Cardiac muscle cell (in vitro differentiated cells and primary cell): ENCODE measurements at regions not wholly inside any gene's neighbourhood (a gene's known extent, or its start where the extent isn't known, plus 50 kb on each side); places are given as distances from the start of the nearest gene placed in this dataset.
"Not testable (repeated sequence)": the region's sequence is repeated elsewhere in the genome, so short reads cannot be mapped to it uniquely, and the experiment has no call there.

ENCODE experiments used
- DNase-seq, 2 donors: peaks; one replicate each; pipeline versions ENCODE4 v3.0.0 to v3.0.0-alpha.2; 2010 to 2017; ENCODE audit warnings: low read depth in 1 of 2, low spot score in 1 of 2
- H3K27ac ChIP-seq: fragments of 200-600 bp; sonication (generic); 2 replicates; pipeline ENCODE4 v1.5.1; 2016
- H3K27me3 ChIP-seq: fragments of 200-600 bp; sonication (generic); 2 replicates; pipeline ENCODE4 v1.6.0; 2016; ENCODE audit warnings: control low read depth
- H3K36me3 ChIP-seq: fragments of 200-600 bp; sonication (generic); 2 replicates; pipeline ENCODE4 v1.5.1; 2016; ENCODE audit warnings: control low read depth
- H3K4me1 ChIP-seq: fragments of 200-600 bp; sonication (generic); 2 replicates; pipeline ENCODE4 v1.8.1; 2017; ENCODE audit warnings: low read depth, mild to moderate bottlenecking, mixed run types
- H3K4me3 ChIP-seq: fragments of 200-600 bp; sonication (generic); 2 replicates; pipeline ENCODE4 v1.5.1; 2016; ENCODE audit warnings: mild to moderate bottlenecking
- H3K9me3 ChIP-seq: fragments of 200-600 bp; sonication (generic); 2 replicates; pipeline ENCODE4 v1.5.1; 2017; ENCODE audit warnings: low read depth, mild to moderate bottlenecking, control low read depth
- TF ChIP-seq, protein P1 (sequence below): IDR thresholded peaks from 2 replicates; pipeline ENCODE4 v1.5.1; 2012; ENCODE audit warnings: low read depth, mild to moderate bottlenecking, low read length

DNA sequence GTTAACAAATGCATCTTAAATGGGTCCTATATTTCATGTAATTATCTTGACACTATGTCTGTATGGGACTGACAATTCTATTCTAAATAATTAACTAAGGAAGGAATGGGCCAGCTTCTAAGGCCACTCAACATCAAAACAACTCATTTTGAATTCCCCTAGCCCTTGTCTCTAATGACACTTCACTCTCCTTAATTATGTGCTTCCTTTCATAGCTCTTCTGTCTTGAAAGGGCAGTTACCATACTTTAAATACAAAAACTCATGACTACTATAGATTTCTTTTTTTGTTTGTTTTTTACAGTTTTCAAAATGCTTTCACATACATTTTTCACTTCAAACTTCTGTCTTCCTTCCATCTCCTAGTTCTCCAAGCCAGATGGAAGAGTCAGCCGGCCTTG is 126.1 kb upstream of the CHODL start:
- no peaks in the 10 kb centered on the region for H3K4me1 ChIP-seq
- H3K27me3 ChIP-seq: no peaks in the 10 kb centered on the region
- no peaks in the 10 kb centered on the region for H3K36me3 ChIP-seq
- no peak overlapping the region for H3K27ac ChIP-seq
- no peaks in the 10 kb centered on the region for H3K9me3 ChIP-seq
- H3K4me3 ChIP-seq: no peak overlapping the region
- DNase-seq: no peak
- TF ChIP-seq, protein P1, sequence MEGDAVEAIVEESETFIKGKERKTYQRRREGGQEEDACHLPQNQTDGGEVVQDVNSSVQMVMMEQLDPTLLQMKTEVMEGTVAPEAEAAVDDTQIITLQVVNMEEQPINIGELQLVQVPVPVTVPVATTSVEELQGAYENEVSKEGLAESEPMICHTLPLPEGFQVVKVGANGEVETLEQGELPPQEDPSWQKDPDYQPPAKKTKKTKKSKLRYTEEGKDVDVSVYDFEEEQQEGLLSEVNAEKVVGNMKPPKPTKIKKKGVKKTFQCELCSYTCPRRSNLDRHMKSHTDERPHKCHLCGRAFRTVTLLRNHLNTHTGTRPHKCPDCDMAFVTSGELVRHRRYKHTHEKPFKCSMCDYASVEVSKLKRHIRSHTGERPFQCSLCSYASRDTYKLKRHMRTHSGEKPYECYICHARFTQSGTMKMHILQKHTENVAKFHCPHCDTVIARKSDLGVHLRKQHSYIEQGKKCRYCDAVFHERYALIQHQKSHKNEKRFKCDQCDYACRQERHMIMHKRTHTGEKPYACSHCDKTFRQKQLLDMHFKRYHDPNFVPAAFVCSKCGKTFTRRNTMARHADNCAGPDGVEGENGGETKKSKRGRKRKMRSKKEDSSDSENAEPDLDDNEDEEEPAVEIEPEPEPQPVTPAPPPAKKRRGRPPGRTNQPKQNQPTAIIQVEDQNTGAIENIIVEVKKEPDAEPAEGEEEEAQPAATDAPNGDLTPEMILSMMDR: no peak

DNA sequence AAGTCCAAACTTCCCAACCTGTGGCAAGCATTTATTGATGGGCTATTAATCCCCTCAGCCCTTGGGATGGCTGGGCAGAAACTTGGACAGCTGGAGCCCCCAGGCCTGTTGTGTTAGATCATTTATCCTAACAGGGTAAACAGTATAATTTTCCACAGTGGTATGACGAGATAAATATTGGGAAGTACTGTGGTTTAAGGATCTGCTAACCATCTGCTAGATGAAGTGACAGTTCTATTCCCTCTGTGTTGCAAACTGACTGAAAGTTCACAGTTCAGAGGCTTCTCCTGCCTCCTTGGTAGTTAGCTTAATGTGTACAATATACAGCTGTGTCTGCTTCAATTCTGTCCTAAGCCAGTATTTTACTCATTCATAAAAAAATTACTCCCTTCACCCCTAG is 127.5 kb upstream of the CHODL start:
- no peaks in the 10 kb centered on the region for H3K4me1 ChIP-seq
- no peak overlapping the region for H3K27ac ChIP-seq
- H3K4me3 ChIP-seq: no peak overlapping the region
- H3K9me3 ChIP-seq: no peaks in the 10 kb centered on the region
- no peaks in the 10 kb centered on the region for H3K36me3 ChIP-seq
- TF ChIP-seq, protein P1: no peak
- no peaks in the 10 kb centered on the region for H3K27me3 ChIP-seq
- no peak for DNase-seq

DNA sequence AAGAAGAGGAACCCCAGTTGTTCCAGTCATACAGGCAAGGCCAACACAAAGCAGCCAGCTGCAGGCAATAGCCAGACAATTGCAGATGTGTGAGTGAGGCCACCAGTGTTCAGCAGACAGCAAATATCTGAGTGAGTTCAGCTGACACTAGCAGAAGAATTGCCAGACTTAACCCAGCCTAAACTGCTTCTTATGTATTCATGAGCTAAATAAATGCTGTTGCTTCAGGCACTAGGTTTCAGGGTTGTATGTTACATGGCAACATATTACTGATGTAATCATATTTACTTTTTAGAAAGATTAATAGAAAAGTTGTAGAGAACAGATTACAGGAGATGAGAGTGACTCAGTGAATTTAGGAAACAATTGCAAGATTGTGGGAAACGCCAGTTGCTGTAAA is 129.8 kb upstream of the CHODL start:
- no peak for DNase-seq
- Histone ChIP-seq H3K4me3 (no peak overlapping the region), H3K27ac (no peak overlapping the region), H3K9me3 (no peaks in the 10 kb centered on the region), H3K36me3 (no peaks in the 10 kb centered on the region), H3K4me1 (no peaks in the 10 kb centered on the region), H3K27me3 (no peaks in the 10 kb centered on the region)
- TF ChIP-seq, protein P1: no peak

DNA sequence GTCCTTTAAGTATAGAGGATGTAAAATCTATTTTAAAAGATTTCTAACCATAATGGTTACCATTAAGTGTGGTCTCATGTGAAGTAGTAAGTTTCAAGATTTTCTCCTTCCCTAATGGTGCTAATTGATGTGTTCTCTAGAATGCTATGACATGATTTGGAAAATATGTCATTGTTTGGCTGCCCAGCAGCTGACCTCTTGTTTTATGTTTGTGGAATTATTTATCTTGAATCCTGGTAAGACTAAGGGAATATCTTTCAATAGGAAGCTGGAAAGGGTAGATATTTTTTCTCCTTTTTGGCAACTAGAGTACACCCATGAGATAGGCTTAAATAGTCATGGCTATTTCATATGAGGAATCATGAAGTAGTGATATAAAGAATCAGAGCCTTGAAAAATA is 139.8 kb upstream of the CHODL start:
- Histone ChIP-seq H3K36me3 (no peaks in the 10 kb centered on the region), H3K27me3 (no peaks in the 10 kb centered on the region), H3K9me3 (no peaks in the 10 kb centered on the region), H3K27ac (no peak overlapping the region), H3K4me3 (no peak overlapping the region), H3K4me1 (no peaks in the 10 kb centered on the region)
- DNase-seq: no peak
- TF ChIP-seq, protein P1: no peak

DNA sequence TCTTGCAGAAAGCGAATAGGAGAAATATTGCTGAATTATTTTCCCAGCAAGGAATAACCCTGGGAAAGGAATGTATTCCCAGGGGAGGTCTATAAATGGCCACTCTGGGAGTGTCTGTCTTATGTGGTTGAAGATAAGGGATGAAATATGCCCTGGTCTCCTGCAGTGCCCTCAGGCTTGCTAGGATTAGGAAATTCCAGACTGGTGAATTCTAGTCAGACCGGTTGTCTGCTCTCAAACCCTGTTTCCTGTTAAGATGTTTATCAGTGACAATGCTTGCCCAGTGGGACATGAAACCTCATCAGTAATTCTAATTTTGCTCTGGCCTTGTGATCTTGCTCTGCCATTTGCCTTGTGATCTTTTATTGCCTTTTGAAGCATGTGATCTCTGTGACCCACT is 148.2 kb upstream of the CHODL start:
- not testable (repeated sequence) for H3K9me3 ChIP-seq, DNase-seq, H3K4me1 ChIP-seq, H3K36me3 ChIP-seq, H3K4me3 ChIP-seq, H3K27me3 ChIP-seq, H3K27ac ChIP-seq

DNA sequence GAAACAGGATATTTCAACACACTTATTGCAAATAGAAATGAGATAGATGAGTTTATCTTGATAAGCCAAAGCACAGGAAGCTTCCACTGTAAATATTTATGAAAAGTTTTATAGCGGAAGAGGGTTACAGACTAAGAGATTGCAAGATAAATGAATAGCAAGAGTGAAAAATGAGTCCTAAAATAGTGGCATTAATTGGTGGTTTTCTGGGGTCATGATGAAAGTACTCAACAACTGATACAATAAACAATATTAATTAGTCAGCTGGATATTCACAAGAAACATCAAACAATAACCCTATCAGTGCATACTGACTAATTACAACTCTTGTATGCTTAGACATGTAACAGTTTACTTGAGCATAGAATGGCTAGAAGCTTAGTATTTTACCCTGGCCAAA is 154.8 kb upstream of the CHODL start:
- Histone ChIP-seq H3K36me3 (no peaks in the 10 kb centered on the region), H3K27ac (no peak overlapping the region), H3K4me3 (no peak overlapping the region), H3K9me3 (no peaks in the 10 kb centered on the region), H3K27me3 (no peaks in the 10 kb centered on the region), H3K4me1 (no peaks in the 10 kb centered on the region)
- TF ChIP-seq, protein P1: no peak
- DNase-seq: no peak
